Kidney epithelial cell (primary cell): ENCODE measurements at regions not wholly inside any gene's neighbourhood (a gene's known extent, or its start where the extent isn't known, plus 50 kb on each side); places are given as distances from the start of the nearest gene placed in this dataset.

Experiments
- DNase-seq: peaks from one replicate; pipeline ENCODE4 v3.0.0-alpha.2; 2010; ENCODE audit warnings: low read depth
- H3K27me3 ChIP-seq: 2 replicates; pipeline ENCODE4 v1.6.0; 2011; ENCODE audit warnings: low read length; ENCODE audit not compliant: control insufficient read depth, insufficient read depth
- H3K36me3 ChIP-seq: 2 replicates; pipeline ENCODE4 v1.5.1; 2011; ENCODE audit warnings: low read length; ENCODE audit not compliant: control insufficient read depth, insufficient read depth
- H3K4me3 ChIP-seq: 2 replicates; pipeline ENCODE4 v1.5.1; 2011; ENCODE audit warnings: low read depth, mild to moderate bottlenecking, control low read depth, low read length
- TF ChIP-seq, protein P1 (sequence below): IDR thresholded peaks from 2 replicates; pipeline ENCODE4 v1.5.1; 2011; ENCODE audit warnings: mild to moderate bottlenecking, moderate library complexity, low read length, control low read depth, inconsistent platforms; ENCODE audit not compliant: insufficient read depth, poor library complexity, severe bottlenecking

DNA sequence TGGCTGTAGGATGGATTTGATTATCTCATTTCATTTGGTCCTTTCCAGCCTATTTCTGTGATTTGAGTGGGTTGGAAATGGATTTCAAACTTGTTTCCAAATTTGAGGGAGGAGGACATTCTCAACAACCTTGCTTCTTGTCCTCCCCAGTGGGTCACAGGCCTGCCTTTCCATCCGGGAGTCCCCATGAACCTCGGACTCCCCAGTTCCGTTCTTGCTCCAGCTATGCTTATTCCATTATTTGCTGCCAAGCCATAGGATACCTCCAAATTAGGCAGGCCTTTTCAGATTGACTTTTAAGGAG, 97.8 kb downstream of the DUSP10 start:
- H3K36me3 ChIP-seq: no peaks in the 10 kb centered on the region
- H3K27me3 ChIP-seq: no peaks in the 10 kb centered on the region
- TF ChIP-seq, protein P1, sequence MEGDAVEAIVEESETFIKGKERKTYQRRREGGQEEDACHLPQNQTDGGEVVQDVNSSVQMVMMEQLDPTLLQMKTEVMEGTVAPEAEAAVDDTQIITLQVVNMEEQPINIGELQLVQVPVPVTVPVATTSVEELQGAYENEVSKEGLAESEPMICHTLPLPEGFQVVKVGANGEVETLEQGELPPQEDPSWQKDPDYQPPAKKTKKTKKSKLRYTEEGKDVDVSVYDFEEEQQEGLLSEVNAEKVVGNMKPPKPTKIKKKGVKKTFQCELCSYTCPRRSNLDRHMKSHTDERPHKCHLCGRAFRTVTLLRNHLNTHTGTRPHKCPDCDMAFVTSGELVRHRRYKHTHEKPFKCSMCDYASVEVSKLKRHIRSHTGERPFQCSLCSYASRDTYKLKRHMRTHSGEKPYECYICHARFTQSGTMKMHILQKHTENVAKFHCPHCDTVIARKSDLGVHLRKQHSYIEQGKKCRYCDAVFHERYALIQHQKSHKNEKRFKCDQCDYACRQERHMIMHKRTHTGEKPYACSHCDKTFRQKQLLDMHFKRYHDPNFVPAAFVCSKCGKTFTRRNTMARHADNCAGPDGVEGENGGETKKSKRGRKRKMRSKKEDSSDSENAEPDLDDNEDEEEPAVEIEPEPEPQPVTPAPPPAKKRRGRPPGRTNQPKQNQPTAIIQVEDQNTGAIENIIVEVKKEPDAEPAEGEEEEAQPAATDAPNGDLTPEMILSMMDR: no peak
- H3K4me3 ChIP-seq: no peak overlapping the region
- no peak for DNase-seq

DNA sequence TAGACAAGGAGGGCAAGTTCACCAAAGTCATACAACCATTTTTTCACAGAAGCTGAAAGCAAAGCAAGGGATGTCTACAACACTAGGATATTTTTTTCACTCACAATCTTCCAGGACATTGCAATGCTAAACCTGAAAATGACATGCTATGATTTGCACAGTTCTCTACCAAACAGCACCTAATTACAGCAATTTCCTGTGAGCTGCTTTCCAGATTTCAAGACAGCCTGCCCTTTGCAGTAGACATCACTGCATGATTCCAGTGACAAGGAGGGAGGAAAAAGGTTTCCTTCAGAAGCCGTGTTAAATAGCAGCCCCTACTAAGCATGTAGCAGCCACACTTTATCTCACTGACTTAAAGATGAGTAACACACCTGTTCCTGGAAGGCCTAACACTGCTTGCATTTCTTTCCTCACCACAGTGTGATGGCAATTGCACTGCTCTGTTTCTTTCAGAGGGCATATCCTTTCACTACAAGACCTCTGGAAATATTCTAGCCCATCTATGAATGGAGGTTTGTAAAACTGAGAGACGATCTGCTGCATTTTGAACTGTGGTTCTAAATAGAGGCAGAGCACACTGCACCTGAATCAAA, 97.1 kb downstream of the DUSP10 start:
- no peaks in the 10 kb centered on the region for H3K36me3 ChIP-seq
- TF ChIP-seq, protein P1: no peak
- no peaks in the 10 kb centered on the region for H3K27me3 ChIP-seq
- H3K4me3 ChIP-seq: no peak overlapping the region
- no peak for DNase-seq

DNA sequence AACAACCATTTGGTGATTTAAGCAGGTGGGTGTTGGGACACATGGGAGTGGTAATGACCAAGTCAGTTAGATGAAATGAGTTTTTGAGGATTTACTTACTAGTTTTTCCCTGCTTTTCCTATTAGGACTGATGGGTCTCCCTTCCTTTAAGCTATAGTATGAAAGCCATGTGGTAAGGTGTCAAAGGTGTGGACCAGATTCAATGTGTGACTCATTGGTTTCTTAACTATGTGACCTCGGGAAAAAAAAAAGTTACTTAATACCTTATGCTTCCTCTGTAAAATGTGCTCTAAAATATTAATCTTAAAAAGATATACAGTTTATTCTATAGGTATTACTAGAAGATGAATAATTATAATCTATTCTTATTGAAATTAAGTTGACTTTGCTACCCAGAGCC, 93.7 kb downstream of the DUSP10 start:
- TF ChIP-seq, protein P1: no peak
- DNase-seq: no peak
- Histone ChIP-seq H3K36me3 (no peaks in the 10 kb centered on the region), H3K4me3 (no peak overlapping the region), H3K27me3 (no peaks in the 10 kb centered on the region)
